GM21390 (cell line): ENCODE measurements at regions not wholly inside any gene's neighbourhood (a gene's known extent, or its start where the extent isn't known, plus 50 kb on each side); places are given as distances from the start of the nearest gene placed in this dataset.

Experiments used
- ATAC-seq: cut with Tn5 transposase; IDR thresholded peaks from one replicate; pipeline ENCODE4 v1.9.1; 2021; ENCODE audit not compliant: unreplicated experiment

DNA sequence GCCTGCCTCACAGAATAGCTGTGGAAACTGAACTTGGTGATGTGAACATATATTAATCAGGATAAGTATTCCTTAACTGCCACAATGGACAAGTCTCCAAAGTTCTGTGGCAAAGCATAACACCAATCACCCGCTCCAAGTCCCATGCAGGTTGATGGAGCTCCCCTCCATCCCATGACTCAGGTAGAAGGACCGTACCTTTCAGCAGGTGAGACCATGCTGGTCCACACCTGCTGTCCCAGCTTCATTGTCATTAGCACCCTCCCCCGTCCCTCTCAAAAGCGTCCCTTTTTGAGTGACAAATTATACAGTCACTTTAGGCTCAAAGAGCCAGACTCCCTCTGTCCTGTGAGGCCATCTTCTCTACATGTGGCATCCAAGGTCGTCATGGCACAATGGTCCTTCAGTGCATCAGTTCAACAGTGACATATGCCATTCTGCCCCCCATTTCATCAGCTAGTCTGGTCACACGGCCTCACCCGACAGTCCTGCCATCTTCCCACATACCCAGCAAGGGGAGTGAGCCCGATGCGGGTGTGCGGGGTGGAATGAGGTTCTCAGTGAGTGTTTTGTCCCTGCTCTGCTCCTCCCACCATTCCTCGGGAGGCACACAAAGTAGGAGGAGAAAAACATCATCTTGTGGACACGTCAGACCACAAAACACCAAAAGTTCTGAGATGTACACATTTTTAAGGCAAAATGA is 136.7 kb upstream of the MYCN start:
- ATAC-seq = no peak

GRCh38 chr2:15804246-15804619 is 136.1 kb upstream of the MYCN start:
- no peak for ATAC-seq

GRCh38 chr2:15804691-15805090 is 135.7 kb upstream of the MYCN start:
- ATAC-seq = no peak

GRCh38 chr2:15805206-15805605 is 135.1 kb upstream of the MYCN start:
- no peak for ATAC-seq

DNA sequence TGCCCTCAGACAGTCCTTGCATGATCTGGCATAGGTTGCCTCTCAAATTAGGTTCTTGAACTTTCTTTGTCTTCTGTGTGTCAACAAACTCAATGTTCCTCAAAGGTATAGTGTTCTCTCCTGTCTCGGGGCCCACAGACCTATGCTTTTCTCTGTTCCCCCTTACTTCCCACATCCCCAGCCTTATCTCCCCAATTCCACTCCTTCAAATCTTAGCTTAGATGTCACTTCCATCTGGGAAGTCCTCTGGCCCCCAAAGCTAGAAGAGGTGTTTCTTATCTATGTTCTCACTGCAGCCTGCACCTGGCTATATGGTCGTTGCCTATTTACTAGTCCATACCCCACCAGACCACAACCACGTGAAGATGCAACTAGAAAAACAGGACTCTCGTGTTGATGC is 134.6 kb upstream of the MYCN start:
- no peak for ATAC-seq

GRCh38 chr2:15806801-15807417 is 133.4 kb upstream of the MYCN start:
- ATAC-seq = no peak

- no peak for ATAC-seq
Measured at GRCh38 chr2:15807418-15808203, 132.7 kb upstream of the MYCN start.

- no peak for ATAC-seq
Measured at GRCh38 chr2:15808204-15808910, 132.0 kb upstream of the MYCN start.

GRCh38 chr2:15808944-15809343 is 131.4 kb upstream of the MYCN start:
- ATAC-seq = no peak

DNA sequence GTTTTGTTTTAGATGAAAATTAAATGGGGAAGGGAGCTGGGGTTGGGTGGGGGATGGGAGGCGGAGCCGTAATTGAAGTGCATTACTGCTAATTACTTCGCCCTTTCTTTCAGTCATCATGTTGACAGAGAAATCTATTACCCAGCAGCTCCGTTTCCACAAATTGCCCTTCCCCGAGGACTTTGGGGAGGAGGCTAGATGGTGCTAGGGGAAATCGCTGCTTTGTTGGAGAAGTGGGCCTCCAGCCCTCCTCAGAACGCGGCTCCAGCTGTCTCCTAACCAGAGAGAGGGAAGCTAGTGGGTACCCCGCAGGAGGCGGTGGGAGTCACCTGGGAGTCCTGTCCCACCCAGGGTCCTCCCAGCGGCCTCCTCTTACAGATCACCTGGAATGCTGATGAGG is 130.9 kb upstream of the MYCN start:
- ATAC-seq = no peak

- no peak for ATAC-seq
Measured at GRCh38 chr2:15810477-15811150, 129.7 kb upstream of the MYCN start.

GRCh38 chr2:15811367-15811766 is 129.0 kb upstream of the MYCN start:
- ATAC-seq = no peak

GRCh38 chr2:15812187-15812780 is 128.1 kb upstream of the MYCN start:
- no peak for ATAC-seq

- ATAC-seq = no peak
Measured at GRCh38 chr2:15813481-15814266, 126.7 kb upstream of the MYCN start.

DNA sequence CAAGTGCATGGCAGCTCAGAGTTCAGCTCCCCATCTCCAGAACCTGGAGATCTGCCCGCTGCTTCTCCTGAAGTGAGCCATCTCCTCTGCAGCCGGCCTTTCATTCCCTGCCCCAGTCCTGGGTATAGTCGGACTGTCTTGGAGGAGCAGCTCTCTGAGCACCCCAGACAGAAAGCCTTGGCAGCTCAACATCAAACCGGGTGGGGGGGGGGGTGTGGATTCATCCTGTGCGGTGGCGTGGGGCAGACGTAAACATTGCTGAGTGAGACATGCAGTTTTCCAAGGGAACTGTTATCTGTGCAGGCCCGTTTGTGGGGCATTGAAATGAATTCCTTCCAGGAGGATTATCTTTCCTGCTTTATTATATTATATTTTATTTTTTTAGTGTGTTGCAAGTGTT is 125.9 kb upstream of the MYCN start:
- no peak for ATAC-seq

GRCh38 chr2:15814946-15815345 is 125.4 kb upstream of the MYCN start:
- ATAC-seq = no peak

- no peak for ATAC-seq
Measured at GRCh38 chr2:15816226-15816625, 124.1 kb upstream of the MYCN start.

GRCh38 chr2:15816674-15817406 is 123.5 kb upstream of the MYCN start:
- no peak for ATAC-seq

- ATAC-seq = no peak
Measured at GRCh38 chr2:15817748-15818147, 122.6 kb upstream of the MYCN start.
